B cell (primary cell): ENCODE measurements at regions not wholly inside any gene's neighbourhood (a gene's known extent, or its start where the extent isn't known, plus 50 kb on each side); places are given as distances from the start of the nearest gene placed in this dataset.

Experiments
- ATAC-seq: fragments of 200-7000 bp; cut with Tn5 transposase; one replicate; pipeline ENCODE4 v1.10.0; 2021; ENCODE audit warnings: low read depth, mild to moderate bottlenecking, moderate number of reproducible peaks, moderate library complexity
- CTCF ChIA-PET: fragments of 350-600 bp; sonication (Branson Sonifier 250); formaldehyde crosslinking; loops from one replicate; lab custom pipeline; 2021; ENCODE audit warnings: antibody characterized with exemption, inconsistent platforms; lab: Charles Lee
- POLR2A ChIA-PET: fragments of 350-600 bp; sonication (Branson Sonifier 250); formaldehyde crosslinking; loops from one replicate; lab custom pipeline; 2021; ENCODE audit warnings: antibody characterized with exemption; lab: Charles Lee
- DNase-seq: peaks from one replicate; pipeline ENCODE4 v3.0.0; 2013
- H2AFZ ChIP-seq: 2 replicates; pipeline ENCODE4 v1.6.1; 2012; ENCODE audit warnings: mild to moderate bottlenecking, low read depth, low read length; ENCODE audit not compliant: insufficient read depth, poor library complexity, severe bottlenecking
- H3K27ac ChIP-seq, 2 donors: 1 replicate in 1 of 2; 2 replicates in 1 of 2; pipeline ENCODE4 v1.5.1; 2012 to 2013; ENCODE audit warnings: low read length in 2 of 2, mild to moderate bottlenecking in 2 of 2, moderate library complexity in 1 of 2
- H3K27me3 ChIP-seq, 4 experiments: fragments of 200-600 bp in 1 of 4; sonication (generic) in 1 of 4; replicated peaks in 1 of 4; 1 replicate in 2 of 4; 2 replicates in 2 of 4; pipeline versions ENCODE4 v1.6.1 to v1.7.0; 2013 to 2016; ENCODE audit warnings: low read length in 3 of 4, mild to moderate bottlenecking in 2 of 4, mixed read lengths in 1 of 4, moderate library complexity in 1 of 4; ENCODE audit not compliant: insufficient read depth in 4 of 4, control insufficient read depth in 3 of 4; ENCODE audit errors: control extremely low read depth in 1 of 4
- H3K36me3 ChIP-seq, 2 experiments: replicated peaks in 1 of 2; 1 replicate in 1 of 2; 2 replicates in 1 of 2; pipeline versions ENCODE4 v1.6.1 to v1.7.1; 2013; ENCODE audit warnings: low read length in 1 of 2; ENCODE audit not compliant: insufficient read depth in 2 of 2, control insufficient read depth in 1 of 2; ENCODE audit errors: control extremely low read depth in 1 of 2, extremely low read depth in 1 of 2
- H3K4me1 ChIP-seq, 2 donors: fragments of 200-600 bp in 1 of 2; sonication (generic) in 1 of 2; 1 replicate in 1 of 2; 2 replicates in 1 of 2; pipeline versions ENCODE4 v1.5.1 to v1.6.1; 2013 to 2017; ENCODE audit warnings: low read length in 2 of 2; ENCODE audit not compliant: control insufficient read depth in 2 of 2, insufficient read depth in 2 of 2
- H3K4me2 ChIP-seq: replicated peaks from 2 replicates; pipeline ENCODE3; 2012; ENCODE audit warnings: mild to moderate bottlenecking, low read depth, low read length; ENCODE audit not compliant: poor library complexity, severe bottlenecking
- H3K4me3 ChIP-seq, 5 experiments: fragments of 200-600 bp in 1 of 5; sonication (generic) in 1 of 5; 1 replicate in 3 of 5; 2 replicates in 2 of 5; pipeline versions ENCODE4 v1.5.1 to v1.7.0; 2011 to 2016; ENCODE audit warnings: low read length in 4 of 5, mild to moderate bottlenecking in 4 of 5, low read depth in 2 of 5, control low read depth in 1 of 5, moderate library complexity in 1 of 5; ENCODE audit not compliant: insufficient read depth in 1 of 5; ENCODE audit errors: control extremely low read depth in 1 of 5, extremely low read depth in 1 of 5
- H3K79me2 ChIP-seq: fragments of 200-600 bp; sonication (generic); one replicate; pipeline ENCODE4 v1.6.0; 2016; ENCODE audit warnings: low read length; ENCODE audit not compliant: control insufficient read depth, insufficient read depth
- H3K9ac ChIP-seq: fragments of 200-600 bp; sonication (generic); 2 replicates; pipeline ENCODE4 v1.6.1; 2017; ENCODE audit warnings: mild to moderate bottlenecking, low read length, moderate library complexity
- H3K9me3 ChIP-seq, 3 donors: one replicate each; pipeline versions ENCODE4 v1.6.1 to v1.7.1; 2013; ENCODE audit warnings: low read length in 2 of 3; ENCODE audit not compliant: control insufficient read depth in 2 of 3, insufficient read depth in 1 of 3; ENCODE audit errors: control extremely low read depth in 1 of 3
- H4K20me1 ChIP-seq: 2 replicates; pipeline ENCODE4 v1.6.0; 2012; ENCODE audit warnings: mild to moderate bottlenecking, low read length; ENCODE audit not compliant: insufficient read depth, control insufficient read depth, poor library complexity, severe bottlenecking
- H3K27ac Mint-ChIP-seq: one replicate; pipeline ENCODE4 v1.8.0; 2021; ENCODE audit warnings: mixed read lengths
- H3K27me3 Mint-ChIP-seq: one replicate; pipeline ENCODE4 v1.8.0; 2021; ENCODE audit warnings: mixed read lengths
- H3K4me1 Mint-ChIP-seq: one replicate; pipeline ENCODE4 v1.8.0; 2021; ENCODE audit warnings: mixed read lengths
- H3K4me3 Mint-ChIP-seq: one replicate; pipeline ENCODE4 v1.8.0; 2021; ENCODE audit warnings: mixed read lengths
- H3K9me3 Mint-ChIP-seq: one replicate; pipeline ENCODE4 v1.8.0; 2022; ENCODE audit warnings: mixed read lengths; ENCODE audit not compliant: insufficient read depth
- CTCF ChIP-seq: fragments of 200-600 bp; IDR thresholded peaks from one replicate; pipeline ENCODE4 v1.8.0; 2022; ENCODE audit warnings: antibody characterized with exemption, mild to moderate bottlenecking
- EZH2 ChIP-seq: IDR thresholded peaks from 2 replicates; pipeline ENCODE4 v1.6.1; 2012; ENCODE audit warnings: borderline replicate concordance, low read depth, mild to moderate bottlenecking, moderate library complexity, low read length; ENCODE audit not compliant: insufficient read depth, poor library complexity, severe bottlenecking
- WGBS: methylation state at CpG from one replicate; pipeline ENCODE4 v1.1.5; 2013; ENCODE audit warnings: missing lambda C conversion rate; ENCODE audit not compliant: insufficient coverage; 5-methylcytosine and 5-hydroxymethylcytosine counted together
- intact Hi-C: fragments of 100-400 bp; cut with micrococcal nuclease; formaldehyde crosslinking; loops from one replicate; pipeline ENCODE4 v1.10.0; 2022

GRCh38 chr19:31126236-31126635 is 223.0 kb downstream of the TSHZ3 start:
- H3K27me3 Mint-ChIP-seq, result no peaks in the 10 kb centered on the region
- Histone ChIP-seq H2AFZ (no peak overlapping the region), H3K36me3 (no peaks in the 10 kb centered on the region), H3K4me3 (no peak overlapping the region), H3K27ac (no peak overlapping the region), H3K4me1 (no peaks in the 10 kb centered on the region), H3K4me2 (no peak overlapping the region), H3K9ac (no peak overlapping the region), H3K27me3 (peaks cover 0 to 4% (median 0%) of the 10 kb centered on the region in 4 experiments), H4K20me1 (no peaks in the 10 kb centered on the region), H3K9me3 (peaks cover 0 to 30% (median 2%) of the 10 kb centered on the region in 3 donors), H3K79me2 (no peaks in the 10 kb centered on the region)
- ATAC-seq (no peak), DNase-seq (no peak)
- no peaks in the 10 kb centered on the region for H3K4me1 Mint-ChIP-seq
- no peak overlapping the region for H3K4me3 Mint-ChIP-seq
- WGBS, result 82% methylated on average over 3 of the region's 6 CpGs
- CTCF ChIA-PET, result no interaction called here
- intact Hi-C loops, result no loop called here
- no peak overlapping the region for H3K27ac Mint-ChIP-seq
- TF ChIP-seq CTCF (no peak), EZH2 (no peak)
- POLR2A ChIA-PET, result no interaction called here
- H3K9me3 Mint-ChIP-seq, result peaks cover 6% of the 10 kb centered on the region

- POLR2A ChIA-PET, result no interaction called here
- WGBS, result 96% methylated on average over 4 of the region's 5 CpGs
- no peaks in the 10 kb centered on the region for H3K27me3 Mint-ChIP-seq
- H3K79me2 ChIP-seq, result no peaks in the 10 kb centered on the region
- CTCF ChIA-PET, result no interaction called here
- H3K27ac ChIP-seq, result no peak overlapping the region
- TF ChIP-seq CTCF (no peak), EZH2 (no peak)
- H3K4me3 ChIP-seq, result no peak overlapping the region
- H3K9ac ChIP-seq, result no peak overlapping the region
- H3K4me1 ChIP-seq, result no peaks in the 10 kb centered on the region
- no peaks in the 10 kb centered on the region for H3K36me3 ChIP-seq
- H3K4me3 Mint-ChIP-seq, result no peak overlapping the region
- no peak overlapping the region for H2AFZ ChIP-seq
- H3K9me3 Mint-ChIP-seq, result peaks cover 3% of the 10 kb centered on the region
- no peak overlapping the region for H3K4me2 ChIP-seq
- ATAC-seq (no peak), DNase-seq (no peak)
- peaks cover 0 to 4% (median 0%) of the 10 kb centered on the region in 4 experiments for H3K27me3 ChIP-seq
- H3K27ac Mint-ChIP-seq, result no peak overlapping the region
- intact Hi-C loops, result no loop called here
- H3K9me3 ChIP-seq, result peaks cover 0 to 37% (median 2%) of the 10 kb centered on the region in 3 donors
- no peaks in the 10 kb centered on the region for H4K20me1 ChIP-seq
- no peaks in the 10 kb centered on the region for H3K4me1 Mint-ChIP-seq
These were observed 224.2 kb downstream of the TSHZ3 start for GRCh38 chr19:31125071-31125470.
